ENCODE measurements at regions not wholly inside any gene's neighbourhood (a gene's known extent, or its start where the extent isn't known, plus 50 kb on each side); places are given as distances from the start of the nearest gene placed in this dataset.

GRCh38 chr17:71417142-71417541 is 703.7 kb upstream of the SOX9 start:
- no peak overlapping the region for H3K4me3 Mint-ChIP-seq (ENCODE audit: unreplicated experiment)
- TF ChIP-seq, protein P1, sequence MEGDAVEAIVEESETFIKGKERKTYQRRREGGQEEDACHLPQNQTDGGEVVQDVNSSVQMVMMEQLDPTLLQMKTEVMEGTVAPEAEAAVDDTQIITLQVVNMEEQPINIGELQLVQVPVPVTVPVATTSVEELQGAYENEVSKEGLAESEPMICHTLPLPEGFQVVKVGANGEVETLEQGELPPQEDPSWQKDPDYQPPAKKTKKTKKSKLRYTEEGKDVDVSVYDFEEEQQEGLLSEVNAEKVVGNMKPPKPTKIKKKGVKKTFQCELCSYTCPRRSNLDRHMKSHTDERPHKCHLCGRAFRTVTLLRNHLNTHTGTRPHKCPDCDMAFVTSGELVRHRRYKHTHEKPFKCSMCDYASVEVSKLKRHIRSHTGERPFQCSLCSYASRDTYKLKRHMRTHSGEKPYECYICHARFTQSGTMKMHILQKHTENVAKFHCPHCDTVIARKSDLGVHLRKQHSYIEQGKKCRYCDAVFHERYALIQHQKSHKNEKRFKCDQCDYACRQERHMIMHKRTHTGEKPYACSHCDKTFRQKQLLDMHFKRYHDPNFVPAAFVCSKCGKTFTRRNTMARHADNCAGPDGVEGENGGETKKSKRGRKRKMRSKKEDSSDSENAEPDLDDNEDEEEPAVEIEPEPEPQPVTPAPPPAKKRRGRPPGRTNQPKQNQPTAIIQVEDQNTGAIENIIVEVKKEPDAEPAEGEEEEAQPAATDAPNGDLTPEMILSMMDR (IDR thresholded peaks at IDR 0.05; ENCODE audit: partially characterized antibody, unreplicated experiment), result no peak
- H3K36me3 Mint-ChIP-seq (ENCODE audit: unreplicated experiment), result no peaks in the 10 kb centered on the region
- H3K9me3 Mint-ChIP-seq (ENCODE audit: unreplicated experiment), result peaks cover 2% of the 10 kb centered on the region
- H3K27ac Mint-ChIP-seq (ENCODE audit: unreplicated experiment), result no peak overlapping the region
- DNase-seq, result no peak
- H3K4me1 Mint-ChIP-seq (ENCODE audit: low read depth, unreplicated experiment), result no peaks in the 10 kb centered on the region
- H3K27me3 Mint-ChIP-seq (ENCODE audit: unreplicated experiment), result no peaks in the 10 kb centered on the region

- no peak overlapping the region for H3K4me3 Mint-ChIP-seq (ENCODE audit: unreplicated experiment)
- H3K36me3 Mint-ChIP-seq (ENCODE audit: unreplicated experiment), result no peaks in the 10 kb centered on the region
- peaks cover 2% of the 10 kb centered on the region for H3K9me3 Mint-ChIP-seq (ENCODE audit: unreplicated experiment)
- no peaks in the 10 kb centered on the region for H3K4me1 Mint-ChIP-seq (ENCODE audit: low read depth, unreplicated experiment)
- DNase-seq, result no peak
- TF ChIP-seq, protein P1 (IDR thresholded peaks at IDR 0.05; ENCODE audit: partially characterized antibody, unreplicated experiment), result no peak
- no peaks in the 10 kb centered on the region for H3K27me3 Mint-ChIP-seq (ENCODE audit: unreplicated experiment)
- H3K27ac Mint-ChIP-seq (ENCODE audit: unreplicated experiment), result no peak overlapping the region
These were observed 697.9 kb upstream of the SOX9 start for GRCh38 chr17:71422968-71423367.

- H3K27me3 Mint-ChIP-seq (ENCODE audit: unreplicated experiment), result no peaks in the 10 kb centered on the region
- H3K36me3 Mint-ChIP-seq (ENCODE audit: unreplicated experiment), result peaks cover 4% of the 10 kb centered on the region
- DNase-seq, result no peak
- H3K4me3 Mint-ChIP-seq (ENCODE audit: unreplicated experiment), result no peak overlapping the region
- H3K9me3 Mint-ChIP-seq (ENCODE audit: unreplicated experiment), result no peaks in the 10 kb centered on the region
- no peaks in the 10 kb centered on the region for H3K4me1 Mint-ChIP-seq (ENCODE audit: low read depth, unreplicated experiment)
- TF ChIP-seq, protein P1 (IDR thresholded peaks at IDR 0.05; ENCODE audit: partially characterized antibody, unreplicated experiment), result no peak
- H3K27ac Mint-ChIP-seq (ENCODE audit: unreplicated experiment), result no peak overlapping the region
These were observed 696.8 kb upstream of the SOX9 start for GRCh38 chr17:71423871-71424546.

GRCh38 chr17:71427801-71428200 is 693.0 kb upstream of the SOX9 start:
- TF ChIP-seq, protein P1 (IDR thresholded peaks at IDR 0.05; ENCODE audit: partially characterized antibody, unreplicated experiment), result no peak
- H3K36me3 Mint-ChIP-seq (ENCODE audit: unreplicated experiment), result peaks cover 5% of the 10 kb centered on the region
- H3K27me3 Mint-ChIP-seq (ENCODE audit: unreplicated experiment), result no peaks in the 10 kb centered on the region
- no peak overlapping the region for H3K27ac Mint-ChIP-seq (ENCODE audit: unreplicated experiment)
- no peak overlapping the region for H3K4me3 Mint-ChIP-seq (ENCODE audit: unreplicated experiment)
- no peak for DNase-seq
- no peaks in the 10 kb centered on the region for H3K4me1 Mint-ChIP-seq (ENCODE audit: low read depth, unreplicated experiment)
- H3K9me3 Mint-ChIP-seq (ENCODE audit: unreplicated experiment), result no peaks in the 10 kb centered on the region

DNA sequence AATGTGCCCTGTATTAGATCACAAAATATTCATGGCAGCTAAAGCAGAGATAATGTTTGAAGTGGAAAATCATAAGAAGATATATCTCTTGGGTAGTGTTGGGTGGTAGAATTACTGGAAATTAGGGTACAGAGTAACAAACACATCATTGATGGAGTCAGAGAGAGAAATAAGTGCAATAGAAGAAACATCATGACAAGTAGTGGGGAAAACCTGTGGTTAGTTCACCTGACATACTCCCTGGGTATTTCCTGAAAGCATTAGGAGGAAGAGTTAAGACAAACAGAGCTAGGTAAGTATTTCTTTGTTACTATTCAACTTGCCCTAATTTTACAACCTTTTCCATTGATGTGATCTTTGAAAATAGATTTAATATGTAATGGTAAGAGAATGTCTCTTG is 691.9 kb upstream of the SOX9 start:
- no peak overlapping the region for H3K27ac Mint-ChIP-seq (ENCODE audit: unreplicated experiment)
- TF ChIP-seq, protein P1 (IDR thresholded peaks at IDR 0.05; ENCODE audit: partially characterized antibody, unreplicated experiment), result no peak
- H3K4me1 Mint-ChIP-seq (ENCODE audit: low read depth, unreplicated experiment), result no peaks in the 10 kb centered on the region
- no peaks in the 10 kb centered on the region for H3K9me3 Mint-ChIP-seq (ENCODE audit: unreplicated experiment)
- H3K4me3 Mint-ChIP-seq (ENCODE audit: unreplicated experiment), result no peak overlapping the region
- no peaks in the 10 kb centered on the region for H3K27me3 Mint-ChIP-seq (ENCODE audit: unreplicated experiment)
- H3K36me3 Mint-ChIP-seq (ENCODE audit: unreplicated experiment), result peaks cover 5% of the 10 kb centered on the region
- no peak for DNase-seq

Measured in glutamatergic neuron (in vitro differentiated cells).